ENCODE measurements at regions not wholly inside any gene's neighbourhood (a gene's known extent, or its start where the extent isn't known, plus 50 kb on each side); places are given as distances from the start of the nearest gene placed in this dataset.
"Not testable (repeated sequence)": the region's sequence is repeated elsewhere in the genome, so short reads cannot be mapped to it uniquely, and the experiment has no call there.

DNA sequence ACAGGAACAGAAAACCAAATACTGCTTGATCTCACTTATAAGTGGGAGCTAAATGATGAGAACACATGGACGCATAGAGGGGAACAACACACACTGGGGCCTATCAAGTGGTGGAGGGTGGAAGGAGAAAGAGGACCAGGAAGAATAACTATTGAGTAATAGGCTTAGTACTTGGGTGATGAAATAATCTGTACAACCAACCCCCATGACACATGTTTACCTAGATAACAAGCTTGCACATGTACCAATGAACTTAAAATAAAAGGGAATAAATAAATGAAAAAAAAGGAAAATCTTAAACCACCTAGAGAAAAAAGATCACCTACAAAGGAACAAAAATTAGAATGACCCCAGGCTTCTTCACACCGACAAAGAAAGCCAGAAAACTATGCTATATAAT is 133.5 kb downstream of the KLRB1 start:
- H3K4me3 ChIP-seq (ENCODE audit: low read depth, low read length); H3K9ac ChIP-seq (ENCODE audit: low read length); H3K9me3 ChIP-seq (ENCODE audit: control insufficient read depth, insufficient read depth, low read depth, low read length); H3K4me1 ChIP-seq (ENCODE audit: control insufficient read depth, insufficient read depth, low read length); H3K27ac ChIP-seq (ENCODE audit: low read depth, low read length); H3K27me3 ChIP-seq (ENCODE audit: control insufficient read depth, insufficient read depth, low read length); H3K36me3 ChIP-seq (ENCODE audit: control insufficient read depth, insufficient read depth, low read length): not testable (repeated sequence)

DNA sequence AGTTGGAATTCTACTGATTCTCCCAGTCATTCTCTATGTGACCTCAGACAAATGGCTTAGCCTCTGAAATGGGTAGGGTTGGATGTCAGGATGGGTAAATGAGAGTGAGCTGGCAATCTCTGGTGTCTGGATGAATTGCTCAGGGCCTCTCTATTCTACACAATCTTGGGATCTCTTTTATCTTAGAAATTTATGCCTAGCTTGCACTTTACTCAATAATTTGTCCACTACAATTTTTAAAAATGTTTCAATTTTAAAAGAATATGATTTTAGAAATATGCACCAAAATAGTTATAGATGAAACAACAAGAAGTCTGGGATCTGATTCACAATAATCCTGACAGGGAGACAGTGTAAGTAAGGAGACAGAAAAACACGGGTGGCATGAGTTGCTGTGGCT is 134.1 kb downstream of the KLRB1 start:
- H3K36me3 ChIP-seq (ENCODE audit: control insufficient read depth, insufficient read depth, low read length); H3K9me3 ChIP-seq (ENCODE audit: control insufficient read depth, insufficient read depth, low read depth, low read length); H3K4me1 ChIP-seq (ENCODE audit: control insufficient read depth, insufficient read depth, low read length); H3K4me3 ChIP-seq (ENCODE audit: low read depth, low read length); H3K9ac ChIP-seq (ENCODE audit: low read length); H3K27ac ChIP-seq (ENCODE audit: low read depth, low read length); H3K27me3 ChIP-seq (ENCODE audit: control insufficient read depth, insufficient read depth, low read length): not testable (repeated sequence)

DNA sequence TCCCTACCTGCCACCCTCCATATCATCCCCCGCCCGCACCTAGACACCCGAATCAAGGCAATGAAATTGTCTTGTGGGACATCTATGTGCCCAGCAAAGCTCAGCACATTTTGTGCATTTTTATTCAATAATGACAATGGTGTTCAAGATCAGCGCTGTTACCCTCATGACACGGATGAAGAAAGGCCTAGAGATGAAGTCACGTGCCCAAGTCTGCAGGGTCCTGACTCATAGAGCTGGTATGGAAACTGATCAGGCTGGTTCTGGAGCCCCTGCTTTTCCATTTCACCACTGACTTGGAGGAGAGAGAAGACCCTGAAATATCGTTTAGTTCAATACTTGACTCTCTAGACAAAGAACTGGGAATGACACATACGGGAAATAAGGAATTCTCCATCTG is 136.2 kb downstream of the KLRB1 start:
- not testable (repeated sequence) for H3K9ac ChIP-seq (ENCODE audit: low read length); H3K27me3 ChIP-seq (ENCODE audit: control insufficient read depth, insufficient read depth, low read length); H3K4me3 ChIP-seq (ENCODE audit: low read depth, low read length); H3K9me3 ChIP-seq (ENCODE audit: control insufficient read depth, insufficient read depth, low read depth, low read length); H3K4me1 ChIP-seq (ENCODE audit: control insufficient read depth, insufficient read depth, low read length); H3K36me3 ChIP-seq (ENCODE audit: control insufficient read depth, insufficient read depth, low read length); H3K27ac ChIP-seq (ENCODE audit: low read depth, low read length)

DNA sequence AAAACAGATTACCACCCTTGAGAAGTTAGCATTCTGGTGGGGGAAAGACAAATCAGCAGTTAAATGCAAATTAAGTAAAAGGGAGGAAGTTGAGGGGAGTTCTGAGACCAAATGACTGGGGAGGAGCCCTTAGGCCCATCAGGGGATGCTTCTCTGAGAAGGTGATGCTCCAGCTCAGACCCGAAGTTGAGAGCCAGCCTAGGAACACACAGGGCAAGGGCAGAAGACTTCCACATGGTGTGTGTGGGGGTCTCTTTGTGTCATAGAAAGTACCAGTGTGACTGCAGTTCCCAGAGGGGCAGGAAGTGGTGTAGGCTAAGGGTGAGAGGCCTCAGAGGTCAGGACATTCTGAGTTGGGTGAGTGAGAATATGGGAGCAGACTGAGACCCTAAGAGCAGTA is 137.3 kb downstream of the KLRB1 start:
- H3K36me3 ChIP-seq (ENCODE audit: control insufficient read depth, insufficient read depth, low read length); H3K9ac ChIP-seq (ENCODE audit: low read length); H3K4me1 ChIP-seq (ENCODE audit: control insufficient read depth, insufficient read depth, low read length); H3K27ac ChIP-seq (ENCODE audit: low read depth, low read length); H3K9me3 ChIP-seq (ENCODE audit: control insufficient read depth, insufficient read depth, low read depth, low read length); H3K27me3 ChIP-seq (ENCODE audit: control insufficient read depth, insufficient read depth, low read length); H3K4me3 ChIP-seq (ENCODE audit: low read depth, low read length): not testable (repeated sequence)

DNA sequence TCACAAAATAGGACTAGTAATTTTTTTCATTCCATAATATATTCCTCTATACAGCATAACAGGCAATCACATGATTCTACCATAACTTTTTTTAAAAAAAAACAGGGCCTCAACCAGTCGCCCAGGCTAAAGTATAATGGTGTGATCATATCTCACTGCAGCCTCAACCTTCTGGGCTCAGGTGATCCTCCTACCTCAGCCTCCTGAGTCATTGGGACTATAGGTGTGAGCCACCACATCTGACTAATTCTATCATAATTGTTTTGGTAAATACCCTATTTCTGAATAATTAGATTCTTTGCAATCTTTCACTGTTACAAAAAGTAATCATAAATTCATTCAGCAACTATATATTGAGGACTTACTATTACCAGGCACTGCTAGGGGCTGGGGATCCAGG is 137.8 kb downstream of the KLRB1 start:
- H3K9ac ChIP-seq (ENCODE audit: low read length); H3K4me3 ChIP-seq (ENCODE audit: low read depth, low read length); H3K27ac ChIP-seq (ENCODE audit: low read depth, low read length): not testable (repeated sequence)

DNA sequence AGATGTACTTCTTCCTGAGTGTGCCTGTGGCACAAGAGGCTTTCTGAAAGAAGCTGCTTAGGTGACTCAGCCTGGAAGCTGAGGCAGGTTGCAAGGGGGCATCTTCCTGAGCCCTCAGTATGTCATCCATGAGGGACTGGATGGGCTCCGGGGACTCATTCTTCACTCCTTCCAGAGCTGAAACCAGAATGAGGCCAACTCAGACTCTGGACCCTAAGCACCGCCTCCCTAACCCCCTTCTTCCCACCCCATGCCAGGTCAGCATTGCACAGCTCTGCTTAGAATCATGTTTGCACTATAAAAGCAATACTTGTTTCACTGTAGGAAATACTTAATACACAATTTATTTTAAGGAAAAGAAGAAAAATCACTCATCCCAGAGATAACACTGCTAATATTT is 138.3 kb downstream of the KLRB1 start:
- H3K27ac ChIP-seq (ENCODE audit: low read depth, low read length); H3K27me3 ChIP-seq (ENCODE audit: control insufficient read depth, insufficient read depth, low read length); H3K4me3 ChIP-seq (ENCODE audit: low read depth, low read length); H3K9ac ChIP-seq (ENCODE audit: low read length); H3K4me1 ChIP-seq (ENCODE audit: control insufficient read depth, insufficient read depth, low read length); H3K9me3 ChIP-seq (ENCODE audit: control insufficient read depth, insufficient read depth, low read depth, low read length); H3K36me3 ChIP-seq (ENCODE audit: control insufficient read depth, insufficient read depth, low read length): not testable (repeated sequence)

More for the DNA sequence above, 137.8 kb downstream of the KLRB1 start:
- H3K36me3 ChIP-seq (ENCODE audit: control insufficient read depth, insufficient read depth, low read length); H3K9me3 ChIP-seq (ENCODE audit: control insufficient read depth, insufficient read depth, low read depth, low read length); H3K4me1 ChIP-seq (ENCODE audit: control insufficient read depth, insufficient read depth, low read length); H3K27me3 ChIP-seq (ENCODE audit: control insufficient read depth, insufficient read depth, low read length): not testable (repeated sequence)

DNA sequence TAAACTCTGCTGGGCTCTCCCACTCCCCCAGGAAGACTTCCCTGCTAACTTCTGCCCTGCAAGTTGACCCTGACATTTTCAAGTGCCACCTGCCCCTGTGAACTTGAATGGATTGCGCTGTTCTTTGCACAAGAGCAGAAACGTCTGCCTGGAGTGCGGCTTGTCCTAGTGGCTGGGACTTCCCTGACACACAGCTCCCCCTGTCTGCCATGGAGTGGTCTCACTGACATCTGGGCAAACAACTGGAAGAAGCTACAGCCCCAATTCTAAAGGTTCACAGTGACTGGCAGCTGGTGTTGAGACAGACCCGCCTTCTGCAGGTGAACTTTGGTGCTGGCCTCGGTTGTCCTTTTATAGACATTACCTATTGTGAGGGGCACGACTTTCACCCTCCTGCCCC is 138.7 kb downstream of the KLRB1 start:
- H3K36me3 ChIP-seq (ENCODE audit: control insufficient read depth, insufficient read depth, low read length); H3K4me1 ChIP-seq (ENCODE audit: control insufficient read depth, insufficient read depth, low read length); H3K27me3 ChIP-seq (ENCODE audit: control insufficient read depth, insufficient read depth, low read length); H3K9ac ChIP-seq (ENCODE audit: low read length); H3K4me3 ChIP-seq (ENCODE audit: low read depth, low read length); H3K27ac ChIP-seq (ENCODE audit: low read depth, low read length); H3K9me3 ChIP-seq (ENCODE audit: control insufficient read depth, insufficient read depth, low read depth, low read length): not testable (repeated sequence)

DNA sequence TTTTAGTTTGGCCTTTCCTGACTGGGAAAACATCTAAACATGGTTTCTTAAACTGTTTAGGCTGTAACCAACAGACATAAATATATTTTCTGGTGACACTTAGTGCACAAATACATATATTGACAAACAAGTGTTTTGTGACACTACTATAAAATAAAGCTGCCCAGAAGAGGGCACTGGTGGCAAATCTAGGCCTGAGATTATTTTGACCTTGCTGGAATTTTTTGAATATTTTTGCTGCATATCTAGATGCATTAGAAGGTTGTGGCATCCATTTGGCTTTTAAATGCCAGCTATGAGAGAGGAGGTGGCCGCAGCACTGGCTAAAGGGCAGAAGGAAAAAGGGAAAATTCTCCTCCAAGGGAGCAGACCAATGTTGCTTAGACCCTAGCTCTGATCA is 139.6 kb downstream of the KLRB1 start:
- H3K9me3 ChIP-seq (ENCODE audit: control insufficient read depth, insufficient read depth, low read depth, low read length); H3K36me3 ChIP-seq (ENCODE audit: control insufficient read depth, insufficient read depth, low read length); H3K27ac ChIP-seq (ENCODE audit: low read depth, low read length); H3K4me3 ChIP-seq (ENCODE audit: low read depth, low read length); H3K27me3 ChIP-seq (ENCODE audit: control insufficient read depth, insufficient read depth, low read length); H3K9ac ChIP-seq (ENCODE audit: low read length); H3K4me1 ChIP-seq (ENCODE audit: control insufficient read depth, insufficient read depth, low read length): not testable (repeated sequence)

DNA sequence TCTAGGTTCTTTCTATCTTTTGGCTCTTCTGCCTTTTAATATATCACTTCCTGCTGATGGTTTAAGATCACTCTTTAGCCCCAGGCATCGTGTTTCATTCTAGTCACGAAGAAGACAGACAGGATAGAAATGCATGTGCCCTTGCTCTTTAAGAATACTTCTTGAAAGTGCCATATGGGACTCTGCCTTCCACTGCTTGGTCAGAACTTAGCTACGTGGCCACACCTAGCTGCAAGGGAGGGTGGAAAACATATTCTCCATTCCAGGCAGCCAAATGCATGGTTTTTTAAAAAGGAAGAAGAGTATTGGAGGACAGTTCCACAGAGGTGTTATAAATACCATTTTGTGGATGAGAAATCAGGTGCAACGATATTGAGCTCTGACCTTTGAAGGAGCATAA is 143.3 kb downstream of the KLRB1 start:
- Histone ChIP-seq H3K36me3 (ENCODE audit: control insufficient read depth, insufficient read depth, low read length) (no peaks in the 10 kb centered on the region), H3K4me3 (ENCODE audit: low read depth, low read length) (no peak overlapping the region), H3K27ac (ENCODE audit: low read depth, low read length) (no peak overlapping the region), H3K9me3 (ENCODE audit: control insufficient read depth, insufficient read depth, low read depth, low read length) (no peaks in the 10 kb centered on the region), H3K9ac (ENCODE audit: low read length) (no peak overlapping the region), H3K27me3 (ENCODE audit: control insufficient read depth, insufficient read depth, low read length) (no peaks in the 10 kb centered on the region), H3K4me1 (ENCODE audit: control insufficient read depth, insufficient read depth, low read length) (no peaks in the 10 kb centered on the region)

DNA sequence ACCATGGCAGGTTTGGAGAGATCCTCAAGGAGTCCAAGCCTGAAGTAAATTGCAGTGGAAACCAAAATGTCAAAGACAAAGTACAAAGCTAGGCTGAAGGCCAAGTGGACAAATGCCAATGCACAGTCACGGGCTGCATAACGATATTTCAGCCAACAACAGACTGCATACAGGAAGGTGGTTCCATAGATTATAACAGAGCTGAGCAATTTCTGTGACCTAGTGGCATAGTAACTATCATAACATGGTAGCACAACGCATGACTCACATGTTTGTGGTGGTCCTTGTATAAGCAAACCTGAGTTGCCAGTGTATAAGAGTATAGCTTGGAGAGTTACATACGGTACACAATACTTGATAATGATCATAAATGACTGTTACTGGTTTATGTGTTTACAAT is 152.2 kb downstream of the KLRB1 start:
- H3K4me3 ChIP-seq (ENCODE audit: low read depth, low read length); H3K27ac ChIP-seq (ENCODE audit: low read depth, low read length); H3K9ac ChIP-seq (ENCODE audit: low read length); H3K27me3 ChIP-seq (ENCODE audit: control insufficient read depth, insufficient read depth, low read length); H3K9me3 ChIP-seq (ENCODE audit: control insufficient read depth, insufficient read depth, low read depth, low read length); H3K4me1 ChIP-seq (ENCODE audit: control insufficient read depth, insufficient read depth, low read length); H3K36me3 ChIP-seq (ENCODE audit: control insufficient read depth, insufficient read depth, low read length): not testable (repeated sequence)

DNA sequence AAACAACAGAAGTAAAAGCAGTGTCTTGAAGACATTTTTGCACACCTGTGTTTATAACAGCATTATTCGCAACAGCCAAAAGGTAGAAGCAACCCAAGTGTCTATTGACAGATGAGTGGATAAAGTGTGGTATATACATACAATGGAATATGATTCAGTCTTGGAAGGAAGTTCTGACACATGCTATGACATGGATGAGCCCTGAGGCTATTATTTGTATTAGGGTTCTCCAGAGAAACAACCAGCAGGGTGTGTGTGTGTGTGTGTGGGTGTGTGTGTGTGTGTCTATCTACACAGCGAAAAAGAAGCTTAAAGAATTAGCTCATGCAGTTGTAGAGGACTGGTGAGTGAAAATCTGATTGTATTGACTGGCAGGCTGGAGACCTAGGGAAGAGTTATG is 153.7 kb downstream of the KLRB1 start:
- not testable (repeated sequence) for H3K27me3 ChIP-seq (ENCODE audit: control insufficient read depth, insufficient read depth, low read length); H3K36me3 ChIP-seq (ENCODE audit: control insufficient read depth, insufficient read depth, low read length); H3K9ac ChIP-seq (ENCODE audit: low read length); H3K4me1 ChIP-seq (ENCODE audit: control insufficient read depth, insufficient read depth, low read length); H3K9me3 ChIP-seq (ENCODE audit: control insufficient read depth, insufficient read depth, low read depth, low read length); H3K4me3 ChIP-seq (ENCODE audit: low read depth, low read length); H3K27ac ChIP-seq (ENCODE audit: low read depth, low read length)

DNA sequence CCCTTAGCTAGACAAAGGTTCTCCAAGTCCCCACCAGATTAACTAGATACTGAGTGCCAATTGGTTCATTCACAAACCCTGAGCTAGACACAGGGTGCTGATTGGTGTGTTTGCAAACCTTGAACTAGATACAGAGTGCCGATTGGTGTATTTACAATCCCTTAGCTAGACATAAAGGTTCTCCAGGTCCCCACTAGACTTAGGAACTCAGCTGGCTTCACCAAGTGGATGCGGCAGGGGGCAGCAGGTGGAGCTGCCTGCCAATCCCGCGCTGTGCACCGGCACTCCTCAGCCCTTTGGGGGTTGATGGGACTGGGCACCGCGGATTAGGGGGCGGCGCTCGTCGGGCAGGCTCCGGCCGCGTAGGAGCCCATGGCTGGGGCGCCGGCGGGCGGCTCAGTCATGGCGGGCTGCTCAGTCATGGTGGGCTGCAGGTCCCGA is 157.6 kb downstream of the KLRB1 start:
- H3K27ac ChIP-seq (ENCODE audit: low read depth, low read length); H3K4me3 ChIP-seq (ENCODE audit: low read depth, low read length); H3K4me1 ChIP-seq (ENCODE audit: control insufficient read depth, insufficient read depth, low read length); H3K9me3 ChIP-seq (ENCODE audit: control insufficient read depth, insufficient read depth, low read depth, low read length); H3K9ac ChIP-seq (ENCODE audit: low read length); H3K36me3 ChIP-seq (ENCODE audit: control insufficient read depth, insufficient read depth, low read length); H3K27me3 ChIP-seq (ENCODE audit: control insufficient read depth, insufficient read depth, low read length): not testable (repeated sequence)

Data from HUES6 (cell line).